HEK293T (cell line): ENCODE measurements at regions not wholly inside any gene's neighbourhood (a gene's known extent, or its start where the extent isn't known, plus 50 kb on each side); places are given as distances from the start of the nearest gene placed in this dataset.

Source experiments
- CTCF ChIA-PET: fragments of 350-600 bp; formaldehyde crosslinking; extraction: SDS; loops from one replicate; lab custom pipeline; 2021; ENCODE audit warnings: antibody characterized with exemption, inconsistent platforms; lab: Yijun Ruan, JAX
- POLR2A ChIA-PET: fragments of 350-600 bp; formaldehyde crosslinking; extraction: SDS; loops from one replicate; lab custom pipeline; 2020; ENCODE audit warnings: antibody characterized with exemption, inconsistent platforms; lab: Yijun Ruan, JAX
- DNase-seq: peaks from one replicate; pipeline ENCODE4 v3.0.0; 2012; ENCODE audit warnings: mixed read lengths; ENCODE audit errors: extremely low spot score
- ARNT ChIP-seq: fragments of 450-650 bp; IDR thresholded peaks from 2 replicates; pipeline ENCODE4 v1.6.1; 2017; ENCODE audit warnings: mild to moderate bottlenecking
- BHLHE40 ChIP-seq: fragments of 450-650 bp; IDR thresholded peaks from 2 replicates; pipeline ENCODE4 v1.6.1; 2016; ENCODE audit warnings: mild to moderate bottlenecking, moderate library complexity, borderline replicate concordance
- CTBP1 ChIP-seq: fragments of 450-650 bp; IDR thresholded peaks from 2 replicates; pipeline ENCODE4 v1.6.1; 2016; ENCODE audit warnings: borderline replicate concordance
- ELF4 ChIP-seq: fragments of 450-650 bp; IDR thresholded peaks from 2 replicates; pipeline ENCODE4 v1.6.1; 2017; ENCODE audit warnings: antibody characterized with exemption
- FOXA1 ChIP-seq: fragments of 450-650 bp; IDR thresholded peaks from 2 replicates; pipeline ENCODE4 v1.6.1; 2016; ENCODE audit warnings: mild to moderate bottlenecking
- FOXK2 ChIP-seq: fragments of 450-650 bp; IDR thresholded peaks from 2 replicates; pipeline ENCODE4 v1.6.1; 2016; ENCODE audit warnings: mild to moderate bottlenecking
- FOXM1 ChIP-seq: fragments of 450-650 bp; IDR thresholded peaks from 2 replicates; pipeline ENCODE4 v1.6.1; 2017; ENCODE audit warnings: mild to moderate bottlenecking, borderline replicate concordance
- HDGF ChIP-seq: fragments of 450-650 bp; IDR thresholded peaks from 2 replicates; pipeline ENCODE4 v1.6.1; 2017; ENCODE audit warnings: antibody characterized with exemption, borderline replicate concordance
- L3MBTL2 ChIP-seq: fragments of 450-650 bp; conservative IDR thresholded peaks from 2 replicates; pipeline ENCODE4 v1.6.1; 2016; ENCODE audit warnings: mild to moderate bottlenecking
- LEF1 ChIP-seq: fragments of 450-650 bp; IDR thresholded peaks from 2 replicates; pipeline ENCODE4 v1.6.1; 2017; ENCODE audit warnings: mild to moderate bottlenecking, borderline replicate concordance
- NFRKB ChIP-seq: fragments of 450-650 bp; IDR thresholded peaks from 2 replicates; pipeline ENCODE4 v1.6.1; 2016; ENCODE audit warnings: mild to moderate bottlenecking, moderate library complexity
- SP1 ChIP-seq: fragments of 450-650 bp; IDR thresholded peaks from 2 replicates; pipeline ENCODE4 v1.6.1; 2017
- SUZ12 ChIP-seq: fragments of 450-650 bp; IDR thresholded peaks from 2 replicates; pipeline ENCODE4 v1.6.1; 2016; ENCODE audit warnings: mild to moderate bottlenecking
- TARDBP ChIP-seq: fragments of 450-650 bp; IDR thresholded peaks from 2 replicates; pipeline ENCODE4 v1.6.1; 2016
- ZNF384 ChIP-seq: fragments of 450-650 bp; IDR thresholded peaks from 2 replicates; pipeline ENCODE4 v1.6.1; 2016
- TF ChIP-seq, protein P1 (sequence below): fragments of 450-650 bp; IDR thresholded peaks from 2 replicates; pipeline ENCODE4 v1.6.1; 2016

DNA sequence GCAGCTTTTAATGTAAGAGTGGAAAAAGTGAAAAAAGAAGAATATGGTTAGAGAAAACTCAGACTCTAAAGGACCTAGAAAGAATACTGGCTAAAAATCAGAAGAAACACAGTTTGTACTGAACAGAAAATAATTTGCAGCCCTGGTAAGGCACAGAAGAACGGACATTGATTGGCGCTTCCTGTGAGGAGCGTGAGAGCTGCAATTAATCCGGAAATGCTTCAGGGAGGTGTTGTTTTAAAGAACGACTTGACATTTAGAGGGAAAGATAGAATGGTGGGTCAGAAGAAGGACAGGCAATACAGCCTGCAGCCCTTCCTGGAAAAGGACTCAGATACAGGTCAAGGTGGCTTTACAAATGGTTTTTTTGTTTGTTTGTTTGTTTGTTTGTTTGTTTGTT, 151.3 kb upstream of the TSC22D2 start:
- CTCF ChIA-PET: no interaction called here
- TF ChIP-seq, protein P1, sequence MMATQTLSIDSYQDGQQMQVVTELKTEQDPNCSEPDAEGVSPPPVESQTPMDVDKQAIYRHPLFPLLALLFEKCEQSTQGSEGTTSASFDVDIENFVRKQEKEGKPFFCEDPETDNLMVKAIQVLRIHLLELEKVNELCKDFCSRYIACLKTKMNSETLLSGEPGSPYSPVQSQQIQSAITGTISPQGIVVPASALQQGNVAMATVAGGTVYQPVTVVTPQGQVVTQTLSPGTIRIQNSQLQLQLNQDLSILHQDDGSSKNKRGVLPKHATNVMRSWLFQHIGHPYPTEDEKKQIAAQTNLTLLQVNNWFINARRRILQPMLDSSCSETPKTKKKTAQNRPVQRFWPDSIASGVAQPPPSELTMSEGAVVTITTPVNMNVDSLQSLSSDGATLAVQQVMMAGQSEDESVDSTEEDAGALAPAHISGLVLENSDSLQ: no peak
- TF ChIP-seq ZNF384 (no peak), HDGF (no peak), FOXM1 (no peak), NFRKB (no peak), FOXK2 (no peak), CTBP1 (no peak), TARDBP (no peak), FOXA1 (no peak), LEF1 (no peak), ELF4 (no peak), L3MBTL2 (no peak), ARNT (no peak), SP1 (no peak), SUZ12 (no peak), BHLHE40 (no peak)
- no peak for DNase-seq
- POLR2A ChIA-PET: interaction anchor here (0.5 kb wide), 1 partner anchor 8 kb away, joined by 3 read pairs; no protein-coding TSS in a partner anchor

DNA sequence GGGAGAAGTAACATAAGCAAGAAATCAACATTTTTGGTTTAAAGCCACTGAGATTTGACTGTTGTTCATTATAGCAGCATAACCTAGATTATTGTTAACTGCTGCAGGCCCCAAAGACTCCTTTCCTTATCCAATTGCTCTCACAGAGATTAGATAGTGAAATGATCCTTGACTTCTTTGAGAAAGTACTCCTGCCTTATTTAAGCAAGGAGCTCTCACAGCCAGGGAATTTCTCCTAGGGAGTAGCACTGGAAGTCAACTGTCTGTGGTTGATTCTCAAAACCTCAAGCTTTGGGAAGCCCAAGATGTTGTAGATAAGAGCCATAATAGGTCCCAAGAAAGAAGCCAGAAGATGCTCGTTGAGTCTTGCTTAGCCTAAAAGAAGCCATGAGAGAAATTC, 151.8 kb upstream of the TSC22D2 start:
- CTCF ChIA-PET: no interaction called here
- no peak for DNase-seq
- no peak for TF ChIP-seq CTBP1
- TF ChIP-seq L3MBTL2: no peak
- no peak for TF ChIP-seq HDGF
- no peak for TF ChIP-seq FOXM1
- no peak for TF ChIP-seq SUZ12
- TF ChIP-seq ZNF384: no peak
- no peak for TF ChIP-seq FOXA1
- no peak for TF ChIP-seq BHLHE40
- TF ChIP-seq SP1: no peak
- TF ChIP-seq ELF4: no peak
- TF ChIP-seq LEF1: no peak
- POLR2A ChIA-PET: interaction anchor here (0.5 kb wide), 1 partner anchor 8 kb away, joined by 3 read pairs; no protein-coding TSS in a partner anchor

DNA sequence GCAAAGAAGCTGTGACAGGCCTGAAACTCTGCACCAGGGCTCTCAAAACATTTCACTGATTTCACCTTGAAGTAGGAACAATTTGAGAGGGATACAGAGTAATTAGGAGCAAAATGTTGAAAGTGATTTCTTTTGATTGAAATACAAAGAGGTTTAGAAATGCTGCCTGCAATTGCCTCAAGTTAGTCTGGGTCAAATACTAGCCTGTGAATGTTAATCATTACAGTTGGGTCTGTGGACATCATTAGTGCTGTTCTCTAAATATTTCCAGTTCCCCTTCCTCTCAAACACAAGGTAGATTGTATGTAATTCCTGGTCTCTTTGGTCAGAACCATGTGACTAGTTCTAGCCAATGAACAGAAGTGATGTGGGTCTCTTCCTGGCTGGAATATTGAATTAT, 152.3 kb upstream of the TSC22D2 start:
- POLR2A ChIA-PET: no interaction called here
- CTCF ChIA-PET: no interaction called here
- TF ChIP-seq CTBP1 (no peak), FOXM1 (no peak), HDGF (no peak), SUZ12 (no peak)
- no peak for DNase-seq

DNA sequence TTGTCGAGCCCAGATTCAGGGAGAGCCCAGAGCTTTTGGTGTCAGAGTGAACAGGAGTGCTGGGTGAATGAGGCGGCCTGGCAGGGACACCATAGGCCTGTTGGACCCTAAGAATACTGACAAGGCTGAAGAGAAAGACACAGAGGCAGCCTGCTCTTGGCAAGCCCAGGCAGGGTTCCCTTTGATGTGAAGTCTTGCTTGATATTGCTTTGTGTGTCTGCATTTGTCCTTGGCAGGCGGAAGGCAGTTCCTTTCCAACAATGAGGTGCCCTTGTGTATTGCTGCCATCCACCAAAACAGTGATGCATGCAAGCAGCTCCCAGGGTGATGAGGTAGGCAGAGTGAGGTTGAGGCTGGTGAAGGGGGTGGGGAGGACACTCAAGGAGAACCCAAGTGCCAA, 152.7 kb upstream of the TSC22D2 start:
- ChIA-PET POLR2A (no interaction called here), CTCF (no interaction called here)
- TF ChIP-seq, protein P1: no peak
- TF ChIP-seq SP1 (no peak), CTBP1 (no peak), HDGF (no peak), L3MBTL2 (no peak)
- no peak for DNase-seq

DNA sequence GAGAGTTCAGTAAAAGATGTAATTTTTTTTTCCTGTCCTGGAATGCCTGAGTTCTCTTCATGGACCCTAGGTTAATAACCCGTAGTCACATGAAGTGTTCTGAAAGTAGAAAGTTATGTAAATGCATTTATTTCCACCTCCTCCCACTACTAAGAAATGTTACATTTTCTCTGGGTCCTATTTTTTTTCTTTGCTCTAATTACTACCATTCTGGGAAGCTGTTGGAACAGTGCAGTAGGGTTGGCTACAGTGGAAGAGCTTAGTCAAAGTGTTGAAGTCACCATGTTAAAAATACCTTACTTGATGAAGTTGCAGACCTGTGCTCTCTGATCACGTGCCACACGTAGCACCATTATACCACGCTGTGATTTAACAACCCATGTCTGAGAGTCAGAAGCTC, 153.8 kb upstream of the TSC22D2 start:
- no peak for DNase-seq
- ChIA-PET POLR2A (no interaction called here), CTCF (no interaction called here)
- no peak for TF ChIP-seq ELF4

DNA sequence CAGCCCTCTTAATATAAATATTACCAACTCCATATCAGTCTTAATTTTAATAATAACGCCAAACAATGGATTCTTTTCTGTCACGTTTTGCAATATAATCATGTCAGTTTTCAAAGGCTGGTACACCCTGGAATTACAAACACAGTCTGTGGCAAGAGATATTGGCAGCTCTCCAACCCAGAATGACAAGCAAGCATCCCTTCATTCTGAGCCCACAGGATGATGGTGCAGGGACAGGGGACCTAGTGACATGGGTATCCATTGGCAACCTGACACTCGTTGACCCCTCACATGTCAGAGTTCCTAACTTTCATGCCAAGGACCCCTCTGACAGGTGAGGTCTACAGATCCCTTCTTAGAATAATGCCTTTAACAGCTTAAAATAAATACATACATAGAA, 154.5 kb upstream of the TSC22D2 start:
- CTCF ChIA-PET: no interaction called here
- TF ChIP-seq FOXM1 (no peak), TARDBP (no peak), FOXA1 (no peak), NFRKB (no peak), FOXK2 (no peak), ZNF384 (no peak), ELF4 (no peak), SUZ12 (no peak)
- TF ChIP-seq, protein P1: no peak
- POLR2A ChIA-PET: no interaction called here
- no peak for DNase-seq

DNA sequence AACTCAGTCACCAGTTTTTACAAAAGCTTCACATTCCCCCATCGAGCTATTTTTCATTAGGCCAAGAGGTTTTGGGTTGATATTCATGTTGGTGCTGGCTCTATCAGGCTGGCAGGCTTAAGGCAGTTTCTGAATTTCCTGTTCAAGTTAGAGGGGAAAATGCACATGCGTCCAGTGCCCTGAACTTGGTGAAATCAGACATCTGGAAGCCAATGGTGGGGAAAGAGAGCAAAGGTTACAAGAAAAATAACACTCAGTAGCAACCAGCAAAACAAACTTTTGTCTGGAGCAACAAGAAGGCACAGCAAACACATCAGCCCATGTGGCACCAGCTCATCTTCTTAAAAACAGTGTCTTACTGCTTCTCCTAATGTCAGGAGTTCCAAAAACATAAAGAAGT, 155.6 kb upstream of the TSC22D2 start:
- no peak for TF ChIP-seq SUZ12
- no peak for TF ChIP-seq LEF1
- TF ChIP-seq HDGF: no peak
- TF ChIP-seq L3MBTL2: no peak
- no peak for TF ChIP-seq ELF4
- TF ChIP-seq NFRKB: no peak
- TF ChIP-seq FOXK2: no peak
- no peak for TF ChIP-seq SP1
- TF ChIP-seq, protein P1: no peak
- TF ChIP-seq ZNF384: no peak
- TF ChIP-seq CTBP1: no peak
- no peak for TF ChIP-seq FOXA1
- TF ChIP-seq BHLHE40: no peak
- TF ChIP-seq TARDBP: no peak
- no peak for TF ChIP-seq ARNT
- TF ChIP-seq FOXM1: no peak
- DNase-seq: no peak
- CTCF ChIA-PET: interaction anchor here (0.9 kb wide), 1 partner anchor 9 kb away, joined by 3 read pairs; no protein-coding TSS in a partner anchor
- POLR2A ChIA-PET: no interaction called here
